Putamen (tissue), 1 donor: ENCODE measurements at regions not wholly inside any gene's neighbourhood (a gene's known extent, or its start where the extent isn't known, plus 50 kb on each side); places are given as distances from the start of the nearest gene placed in this dataset.

ENCODE experiments used
- DNase-seq: peaks from one replicate; pipeline ENCODE4 v3.0.0-alpha.2; 2016; ENCODE audit warnings: low spot score

DNA sequence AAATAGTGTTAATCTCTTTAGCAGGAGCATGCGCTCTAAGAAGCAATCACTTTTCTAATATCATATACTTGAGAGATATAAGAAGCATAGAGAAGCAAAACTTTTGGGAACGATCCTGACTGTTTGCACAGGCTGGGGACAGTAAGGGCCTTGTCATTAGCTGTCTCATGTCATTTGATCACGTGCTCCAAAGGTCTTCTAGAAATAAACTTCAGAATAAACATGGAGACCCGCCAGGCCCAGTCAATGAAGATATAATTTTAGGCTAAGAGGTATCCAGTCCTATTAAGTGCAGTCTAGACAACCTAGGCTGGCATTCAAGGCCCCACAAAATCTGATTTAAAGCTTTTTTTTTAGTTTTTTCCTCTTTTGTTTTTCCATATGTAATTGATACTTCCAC is 111.0 kb upstream of the APC start:
- no peak for DNase-seq

DNA sequence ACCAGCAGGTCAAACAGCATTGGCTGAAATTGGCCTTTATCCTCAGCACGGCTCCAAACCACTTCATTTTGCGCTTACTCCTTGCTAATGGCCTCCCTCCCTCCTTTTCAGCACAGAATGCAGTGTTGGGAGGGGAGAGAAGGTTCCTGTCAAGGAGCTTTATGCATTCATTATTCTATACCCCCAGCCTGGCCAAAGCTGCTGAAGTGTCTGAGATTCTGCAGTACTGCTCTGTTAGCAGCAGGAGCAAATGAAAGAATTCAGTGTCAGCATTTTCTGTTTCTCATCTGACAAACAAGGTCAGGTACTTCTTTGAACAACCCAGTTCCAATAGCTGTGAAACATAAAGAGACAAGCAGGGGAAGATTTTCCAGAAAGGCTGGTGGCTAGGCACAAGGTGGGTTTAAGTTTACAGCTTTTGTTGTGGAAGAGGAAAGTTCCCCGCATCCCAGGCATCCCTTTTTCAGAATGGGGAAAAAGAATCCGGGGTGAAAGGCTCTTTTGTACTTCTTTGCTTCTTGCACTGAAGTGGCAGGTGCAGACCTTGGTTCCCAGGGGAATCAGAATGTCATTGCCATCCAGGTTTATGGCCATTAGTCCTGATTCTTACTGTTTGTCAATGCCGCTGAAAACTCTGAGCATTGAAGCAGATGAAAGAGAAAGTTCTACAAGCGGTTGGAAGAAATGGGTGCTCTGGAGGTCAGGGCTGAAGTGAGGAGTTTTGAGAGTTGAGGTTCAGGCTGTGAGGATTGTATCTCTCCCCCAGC is 109.3 kb upstream of the APC start:
- DNase-seq, result no peak

DNA sequence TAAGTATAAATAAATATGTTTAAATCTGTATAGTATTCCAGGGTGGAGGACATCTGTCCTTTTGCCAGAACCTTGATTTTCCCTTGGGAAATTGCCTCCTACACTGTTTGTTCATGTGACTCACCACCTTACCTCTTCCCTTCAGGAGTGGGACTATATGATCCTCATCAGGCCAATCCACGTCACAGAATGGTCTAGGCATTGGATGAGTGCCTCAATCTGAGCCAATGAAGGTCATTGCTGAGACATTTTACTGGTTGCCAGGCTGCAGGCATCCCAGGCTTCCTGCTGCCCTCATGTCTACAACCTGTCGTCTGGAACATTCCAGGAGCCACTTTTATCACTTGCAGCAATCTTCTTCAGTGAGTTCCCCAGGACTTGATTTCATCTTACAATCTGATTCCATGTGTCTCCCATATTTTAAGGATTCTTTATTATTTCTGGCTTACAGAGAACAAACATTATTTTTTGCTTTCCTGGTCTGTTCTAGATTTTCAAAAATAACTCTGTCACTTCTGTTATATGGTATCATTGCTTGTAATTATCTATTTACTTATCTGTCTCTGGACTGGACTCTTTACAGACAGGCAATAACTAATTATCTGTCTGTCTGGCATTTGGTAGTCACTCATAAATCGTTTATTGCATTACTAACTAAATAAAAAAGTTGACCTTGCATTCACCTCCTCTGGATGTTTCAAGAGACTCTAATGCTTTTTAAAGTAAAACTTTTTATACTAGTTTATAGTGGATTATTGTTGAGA is 107.3 kb upstream of the APC start:
- no peak for DNase-seq

DNA sequence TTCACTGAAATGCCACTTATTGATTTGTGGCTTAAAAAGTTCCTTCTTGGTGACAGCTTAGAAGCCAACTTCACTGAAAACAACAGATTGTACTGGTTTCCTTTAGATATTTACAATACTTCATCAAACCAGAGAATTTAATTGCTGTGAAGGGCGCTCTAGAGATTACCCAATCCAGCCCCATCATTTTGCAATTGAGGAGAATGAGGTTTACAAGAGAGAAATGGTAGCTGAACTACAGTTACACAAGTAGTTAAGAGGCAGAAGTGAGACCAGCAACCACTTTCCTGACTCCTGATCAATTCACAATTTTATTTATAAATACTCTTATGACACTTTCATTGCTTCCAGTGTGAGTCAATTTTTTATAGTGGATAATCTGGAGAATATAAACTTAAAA is 103.5 kb upstream of the APC start:
- no peak for DNase-seq

DNA sequence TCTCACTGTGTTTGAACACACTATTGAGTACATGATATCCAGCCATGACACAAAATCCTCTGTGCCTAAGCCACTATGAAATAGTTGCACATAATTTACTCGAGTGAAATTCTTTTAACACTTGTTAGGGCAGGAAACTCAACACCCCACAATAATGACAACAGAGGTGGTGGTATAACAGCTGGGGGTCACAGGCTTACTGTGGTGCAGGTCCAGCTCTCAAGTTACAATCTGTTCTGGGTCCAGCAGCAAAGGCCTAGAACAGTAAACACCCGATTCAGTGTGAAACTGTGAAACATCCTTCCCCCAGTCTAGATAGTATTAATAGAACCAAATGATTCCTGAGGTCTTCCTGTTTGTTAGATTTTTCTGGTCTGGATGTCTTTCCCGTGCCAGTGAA is 102.9 kb upstream of the APC start:
- DNase-seq, result no peak

DNA sequence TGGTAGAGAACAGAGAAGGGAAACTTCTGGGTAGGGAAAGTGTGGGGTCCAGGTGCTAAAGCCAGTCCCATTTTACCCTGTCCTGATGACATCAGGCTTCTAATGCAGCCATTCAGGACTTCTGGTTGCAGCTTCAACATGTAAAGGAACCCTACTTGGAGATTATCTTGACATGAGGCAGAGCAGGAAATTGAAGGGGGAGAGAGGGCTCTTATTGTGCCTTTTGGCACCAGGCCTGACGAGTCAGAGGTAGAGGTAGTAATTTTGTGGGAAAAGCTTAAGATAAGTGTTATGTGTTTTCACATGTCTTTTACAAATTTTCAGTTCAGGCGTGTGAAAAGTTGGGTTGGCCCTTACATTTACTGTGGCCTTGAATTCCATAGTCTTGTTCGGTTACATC is 102.4 kb upstream of the APC start:
- DNase-seq, result no peak

DNA sequence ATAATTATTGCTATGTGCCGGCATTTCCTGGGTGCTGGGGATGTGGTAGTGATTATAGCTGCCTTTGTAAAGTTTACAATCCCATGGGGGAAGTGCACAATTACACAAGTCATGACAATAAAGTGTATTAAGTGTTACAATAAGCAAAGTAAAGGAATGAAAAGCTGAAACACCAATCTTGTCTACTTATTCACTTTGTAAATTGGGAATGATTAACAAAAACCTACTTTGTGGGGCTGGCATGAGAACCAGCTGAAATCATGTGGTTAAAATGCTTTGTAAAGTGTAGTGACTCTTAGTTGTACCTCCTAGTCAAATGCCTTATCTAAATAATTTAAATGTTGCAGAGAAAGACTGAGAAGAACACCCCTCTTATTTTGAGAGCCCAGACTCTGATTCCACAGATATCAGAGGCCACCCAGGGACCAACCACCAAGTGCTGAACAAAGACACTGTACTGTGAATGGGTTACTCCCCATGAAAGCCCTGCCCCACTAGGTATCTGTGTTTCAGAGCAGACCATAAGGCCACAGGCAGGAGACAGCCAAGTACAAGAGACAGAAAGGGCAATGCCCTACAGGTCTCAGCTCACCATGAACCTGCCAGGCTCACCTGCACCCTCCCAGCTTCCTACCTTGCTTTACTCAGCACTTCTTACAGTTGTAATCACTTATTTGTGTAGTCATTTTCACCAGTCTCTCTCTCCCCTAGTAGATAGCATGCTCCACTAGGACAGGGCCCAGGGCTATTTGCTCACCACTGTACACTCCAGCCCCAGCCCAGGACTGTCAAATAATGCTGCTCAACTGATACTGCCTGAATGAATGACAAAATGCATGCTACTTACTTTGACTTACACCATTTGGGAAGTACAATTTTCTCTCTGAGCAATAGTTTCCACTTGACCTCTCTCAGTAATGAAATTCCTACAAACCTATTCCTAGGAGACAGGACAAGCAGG is 101.6 kb upstream of the APC start:
- no peak for DNase-seq

DNA sequence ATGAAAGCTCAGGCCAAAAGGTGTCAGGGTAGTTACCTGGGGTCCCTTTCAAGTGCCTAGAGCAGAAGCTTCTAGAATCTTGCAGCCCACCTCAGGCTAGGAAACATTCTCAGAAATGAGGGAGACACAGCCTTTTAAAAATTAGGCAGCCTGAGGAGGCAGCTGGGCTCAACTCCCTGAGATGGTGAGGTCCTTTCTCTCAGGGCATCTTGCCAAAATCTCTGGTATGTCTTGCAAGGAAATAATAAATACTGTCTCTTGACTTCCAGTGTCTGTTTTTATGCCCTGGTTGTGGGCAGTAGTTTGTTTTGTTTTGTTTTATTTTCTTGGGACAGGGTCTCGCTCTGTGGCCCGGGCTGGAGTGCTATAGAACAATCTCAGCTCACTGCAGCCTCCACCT is 100.9 kb upstream of the APC start:
- DNase-seq, result no peak

DNA sequence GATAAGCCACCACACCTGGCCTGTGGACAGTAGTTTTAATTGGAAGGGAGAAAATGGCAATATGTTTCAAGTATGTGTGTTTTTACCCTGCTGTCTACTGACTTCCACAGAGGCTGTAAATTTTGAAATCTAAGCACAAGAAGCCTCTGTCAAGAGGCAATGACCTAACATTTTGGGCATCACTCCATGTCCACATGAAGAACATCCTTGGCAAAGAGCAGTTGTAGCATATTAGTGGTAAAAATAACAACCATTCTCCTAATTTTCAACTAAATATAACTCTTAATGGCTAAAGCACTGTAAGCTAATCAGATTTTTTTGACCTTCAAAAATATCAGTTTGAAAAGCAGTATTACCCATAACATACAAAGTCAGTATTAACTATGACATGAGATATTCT is 100.3 kb upstream of the APC start:
- peak; percentile 47 for DNase-seq

DNA sequence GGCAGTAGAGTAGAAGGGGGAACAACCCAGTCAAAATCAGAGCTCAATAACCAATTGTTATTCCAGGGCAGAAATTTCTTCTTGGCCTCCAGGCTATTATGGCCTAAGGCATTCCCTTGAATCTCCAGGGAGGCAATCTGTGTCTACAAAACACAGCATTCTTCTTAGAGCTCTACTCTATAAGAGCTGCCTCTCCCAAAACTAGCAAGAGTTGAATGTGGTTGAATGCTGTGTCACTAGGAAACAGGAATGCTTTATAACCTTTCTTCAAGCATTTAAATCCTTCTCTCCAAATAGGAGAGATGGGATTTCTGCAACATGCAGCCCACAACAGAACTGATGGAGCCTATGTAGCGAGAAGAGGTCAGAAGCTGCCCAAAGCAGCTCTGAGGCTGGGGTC is 97.1 kb upstream of the APC start:
- DNase-seq, result no peak

DNA sequence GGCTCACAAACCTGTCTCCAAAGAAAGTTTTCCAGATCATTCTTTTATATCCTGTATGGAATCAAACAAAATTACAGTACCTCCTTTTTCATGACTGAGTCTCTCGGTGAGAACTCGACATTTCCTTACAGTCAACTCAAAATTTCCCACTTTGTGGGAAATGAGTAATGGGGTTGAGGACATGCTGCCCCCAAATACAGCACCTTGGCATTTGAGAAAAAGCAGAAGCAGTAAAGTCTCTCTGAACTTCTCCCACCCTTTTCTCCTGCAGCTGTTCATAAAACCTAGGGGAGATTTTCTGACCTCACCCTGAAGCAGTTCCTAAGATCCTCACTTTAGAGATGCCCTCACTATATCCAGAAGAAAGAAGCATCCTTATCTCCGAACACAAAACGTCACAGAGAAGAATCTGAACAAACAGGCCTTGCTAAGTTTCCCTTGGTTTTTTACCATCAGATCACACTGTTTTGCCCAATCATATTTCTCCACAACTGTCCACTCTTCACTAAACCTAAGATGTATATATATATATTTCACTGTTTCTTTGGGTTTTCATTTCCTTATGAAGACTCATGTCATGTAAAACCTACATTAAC is 96.1 kb upstream of the APC start:
- DNase-seq, result no peak

DNA sequence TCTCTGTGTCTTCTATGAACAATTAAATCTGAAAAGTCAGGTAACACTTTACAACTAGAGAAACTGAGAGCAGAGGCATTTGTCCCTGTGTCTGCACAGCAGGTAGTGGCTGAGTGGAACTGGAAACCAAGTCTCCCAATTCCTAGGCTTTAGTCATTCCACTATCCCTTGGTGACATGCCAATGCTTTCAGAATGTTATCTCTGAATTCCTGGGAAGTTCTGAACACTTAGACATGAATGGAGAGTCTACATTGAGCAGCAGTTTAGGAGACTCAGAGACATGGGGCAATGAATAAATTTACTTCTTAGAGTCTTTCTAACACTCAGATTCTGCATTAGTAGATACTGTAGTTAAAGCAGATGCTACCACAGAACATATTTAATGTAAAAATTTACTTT is 94.8 kb upstream of the APC start:
- DNase-seq, result no peak

DNA sequence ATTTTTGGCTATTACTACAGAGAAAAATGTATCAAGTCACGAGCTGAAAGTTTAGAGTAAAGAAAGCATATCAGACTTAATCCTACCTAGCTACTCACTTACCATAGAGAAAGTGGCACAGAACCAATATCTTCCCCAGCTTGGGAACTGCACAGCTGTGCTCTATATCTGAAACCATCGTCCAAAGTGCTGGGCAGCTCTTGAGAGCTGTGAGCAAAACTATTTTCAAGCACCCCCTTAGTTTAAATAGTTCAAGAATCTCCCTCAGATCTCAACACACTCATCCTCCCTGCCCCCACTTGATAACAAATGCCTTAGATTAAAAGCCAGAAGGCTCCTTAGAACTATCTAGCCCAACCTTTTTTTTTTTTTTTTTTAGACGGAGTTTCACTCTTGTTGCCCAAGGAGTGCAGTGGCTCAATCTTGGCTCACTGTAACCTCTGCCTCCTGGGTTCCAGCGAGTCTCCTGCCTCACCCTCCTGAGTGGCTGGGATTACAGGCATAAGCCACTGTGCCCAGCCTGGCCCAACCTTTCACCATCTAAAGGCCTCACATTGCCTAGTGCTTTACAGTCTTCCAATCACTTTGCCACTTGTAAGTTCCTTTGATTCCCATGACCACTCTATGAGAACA is 94.2 kb upstream of the APC start:
- DNase-seq, result no peak

DNA sequence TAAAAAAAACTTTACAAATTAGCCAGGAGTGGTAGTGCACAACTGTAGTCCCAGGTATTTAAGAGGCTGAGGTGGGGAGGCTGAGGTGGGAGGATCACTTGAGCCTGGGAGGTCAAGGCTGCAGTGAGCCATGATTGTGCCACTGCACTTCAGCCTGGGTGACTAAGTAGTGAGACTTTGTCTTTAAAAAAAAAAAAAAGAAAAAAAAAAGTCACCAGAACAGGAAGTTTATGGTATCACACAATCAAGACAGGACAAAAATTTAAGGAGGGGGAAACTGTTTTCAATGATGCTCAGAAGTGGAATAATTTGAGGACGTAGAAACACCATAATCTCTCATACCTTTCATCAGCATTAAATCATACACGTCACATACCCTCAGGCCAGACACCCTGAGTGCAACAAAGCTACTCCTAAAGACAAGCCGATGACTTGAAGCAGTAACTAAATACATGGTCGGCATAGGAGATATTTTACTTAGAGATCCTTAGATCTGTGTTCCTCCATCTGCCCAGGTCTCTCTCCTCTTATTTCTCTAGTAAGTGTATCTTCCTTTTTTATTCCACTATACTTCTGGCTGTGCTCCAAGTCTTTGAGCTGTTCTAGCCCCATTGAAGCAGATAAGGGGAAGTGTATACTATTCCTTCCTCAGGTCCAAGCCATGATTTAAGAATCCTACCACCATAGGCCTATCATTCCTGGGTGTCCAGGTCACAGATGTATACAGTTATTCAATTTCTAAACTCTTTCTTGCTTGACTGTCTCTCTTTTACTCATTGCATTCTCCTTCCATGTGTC is 91.3 kb upstream of the APC start:
- no peak for DNase-seq

DNA sequence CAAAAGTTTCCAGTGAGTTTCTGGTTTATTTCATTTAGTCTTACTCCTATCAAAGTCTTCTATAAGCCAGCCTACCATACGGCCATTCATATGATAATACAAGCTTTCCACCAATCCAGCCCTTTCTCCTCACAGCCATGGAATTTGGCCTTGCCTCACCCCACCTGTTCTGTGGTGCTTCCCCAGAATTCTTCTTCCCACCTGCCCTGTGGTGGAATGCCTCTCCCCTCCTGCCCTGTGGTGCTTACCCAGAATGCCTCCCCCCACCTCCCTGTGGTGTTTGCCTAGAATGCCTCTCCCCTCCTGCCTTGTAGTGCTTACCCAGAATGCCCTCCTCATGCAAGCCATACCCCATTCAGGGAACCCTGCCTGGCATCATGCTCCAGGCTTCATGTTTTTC is 90.3 kb upstream of the APC start:
- DNase-seq, result no peak

DNA sequence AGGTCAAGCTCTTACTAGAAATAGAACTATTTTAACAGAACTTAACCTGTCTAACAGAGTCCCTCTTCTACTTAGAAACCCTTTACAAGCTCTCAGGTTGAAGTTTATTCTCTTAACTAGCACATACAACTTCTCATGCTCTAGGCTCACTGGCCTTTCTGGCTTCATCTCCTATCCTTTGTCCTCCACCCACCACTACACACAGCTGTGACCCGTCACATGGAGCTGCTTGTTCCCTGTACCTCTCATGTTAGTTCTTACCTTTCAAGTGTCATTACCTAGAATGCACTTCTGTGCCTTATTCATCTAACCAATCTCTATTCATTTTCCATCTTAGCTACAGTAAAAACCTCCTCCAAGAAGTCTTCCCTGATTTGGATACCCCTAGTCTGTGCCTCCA is 89.4 kb upstream of the APC start:
- no peak for DNase-seq

DNA sequence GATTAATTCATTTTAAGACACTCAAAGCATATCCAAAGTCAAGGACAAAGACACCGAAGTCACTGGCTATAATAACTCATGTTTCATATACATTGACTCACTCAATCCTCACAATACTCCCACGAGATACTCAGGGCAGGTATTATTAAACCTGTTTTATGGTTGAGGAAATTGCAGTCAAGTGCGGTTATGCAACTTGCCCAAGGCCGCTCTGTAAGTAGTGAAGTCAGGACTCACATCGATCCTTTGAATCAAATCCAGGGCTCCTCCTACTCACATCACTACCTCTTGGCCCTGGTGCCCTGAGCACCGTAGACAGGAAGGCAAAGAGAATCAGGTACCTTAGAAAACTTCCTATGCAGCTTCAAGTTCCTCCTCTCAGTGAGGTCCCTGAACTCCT is 87.8 kb upstream of the APC start:
- DNase-seq, result no peak

DNA sequence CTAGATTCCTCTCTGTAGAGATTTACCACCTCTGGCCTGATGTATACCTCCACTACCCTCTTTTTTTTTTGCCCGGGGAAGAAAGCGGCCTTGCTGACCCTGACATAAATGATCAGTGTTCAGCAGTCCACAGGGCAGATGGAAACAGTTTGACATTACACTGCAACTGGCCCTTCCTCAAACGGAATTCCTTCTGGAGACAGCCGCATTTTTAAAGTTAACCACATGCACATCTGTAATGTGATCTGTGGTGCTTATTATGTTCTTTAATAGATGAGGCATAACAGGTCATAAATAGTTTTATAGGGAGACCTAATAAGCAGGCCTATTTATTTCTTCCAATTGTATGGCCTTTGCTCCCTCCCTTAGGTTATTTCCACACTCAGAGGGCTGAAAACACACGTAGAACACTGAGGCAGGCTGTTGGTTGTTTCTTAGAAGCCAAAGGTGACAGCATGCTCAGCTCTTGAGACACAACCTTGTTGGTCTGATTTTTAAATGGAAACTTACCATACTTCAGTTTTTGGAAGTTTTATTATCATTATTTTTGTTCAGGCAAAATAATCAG is 84.0 kb upstream of the APC start:
- no peak for DNase-seq

DNA sequence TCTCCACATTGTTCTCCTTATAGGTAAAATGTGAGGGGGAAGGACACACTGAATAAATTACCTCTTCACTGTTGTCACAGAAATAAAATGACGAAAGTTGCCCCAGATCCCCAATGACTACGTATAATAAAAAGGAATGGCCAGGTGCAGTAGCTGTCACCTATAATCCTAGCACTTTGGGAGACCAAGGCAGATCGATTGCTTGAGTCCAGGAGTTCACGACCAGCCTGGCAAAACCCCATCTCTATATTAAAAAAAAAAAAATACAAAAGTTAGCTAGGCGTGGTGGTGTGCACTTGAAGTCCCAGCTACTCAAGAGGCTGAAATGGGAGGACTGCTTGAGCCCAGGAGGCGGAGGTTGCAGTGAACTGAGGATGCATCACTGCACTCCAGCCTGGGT is 82.2 kb upstream of the APC start:
- DNase-seq, result no peak

DNA sequence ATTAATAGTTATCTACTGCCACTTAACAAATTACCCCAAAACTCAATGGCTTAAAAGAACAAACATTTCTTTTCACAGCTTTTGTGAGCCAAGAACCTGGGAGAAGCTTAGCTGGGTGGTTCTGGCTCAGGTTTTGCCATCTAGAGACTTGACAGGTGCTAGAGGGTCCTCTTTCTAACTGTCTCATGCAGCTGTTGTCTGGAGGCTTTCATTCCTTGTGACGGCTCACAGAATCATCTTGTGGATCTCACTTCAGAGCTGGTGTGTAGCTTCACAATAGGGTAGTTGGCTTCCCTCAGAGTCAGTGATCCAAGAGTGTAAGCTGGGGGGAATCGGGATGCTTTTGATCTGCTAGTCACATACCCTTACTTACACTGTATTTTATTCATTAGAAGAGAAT is 81.2 kb upstream of the APC start:
- DNase-seq, result no peak

DNA sequence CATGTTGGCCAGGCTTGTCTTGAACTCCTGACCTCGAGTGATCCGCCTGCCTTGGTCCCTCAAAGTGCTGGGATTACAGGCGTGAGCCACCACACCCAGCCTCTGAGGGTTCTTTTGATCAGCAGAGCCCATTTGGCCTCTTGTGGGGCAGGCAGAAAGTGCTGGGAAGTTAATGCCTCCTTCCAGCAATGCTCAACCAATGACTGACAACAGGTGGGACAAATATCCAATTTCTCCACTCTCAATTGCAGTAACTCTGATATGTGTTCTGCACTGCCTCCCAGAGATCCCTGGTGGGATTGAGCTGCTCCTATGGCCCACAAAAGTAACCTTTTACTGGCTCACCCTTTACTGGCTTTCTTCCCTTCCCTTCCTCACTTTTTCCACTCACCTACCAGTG is 79.9 kb upstream of the APC start:
- no peak for DNase-seq
